GM18502 (cell line): ENCODE measurements at regions not wholly inside any gene's neighbourhood (a gene's known extent, or its start where the extent isn't known, plus 50 kb on each side); places are given as distances from the start of the nearest gene placed in this dataset.
"Not testable (repeated sequence)": the region's sequence is repeated elsewhere in the genome, so short reads cannot be mapped to it uniquely, and the experiment has no call there.

Source experiments
- ATAC-seq: cut with Tn5 transposase; IDR thresholded peaks from one replicate; pipeline ENCODE4 v1.9.1; 2021; ENCODE audit warnings: mild to moderate bottlenecking; ENCODE audit not compliant: unreplicated experiment, poor library complexity

DNA sequence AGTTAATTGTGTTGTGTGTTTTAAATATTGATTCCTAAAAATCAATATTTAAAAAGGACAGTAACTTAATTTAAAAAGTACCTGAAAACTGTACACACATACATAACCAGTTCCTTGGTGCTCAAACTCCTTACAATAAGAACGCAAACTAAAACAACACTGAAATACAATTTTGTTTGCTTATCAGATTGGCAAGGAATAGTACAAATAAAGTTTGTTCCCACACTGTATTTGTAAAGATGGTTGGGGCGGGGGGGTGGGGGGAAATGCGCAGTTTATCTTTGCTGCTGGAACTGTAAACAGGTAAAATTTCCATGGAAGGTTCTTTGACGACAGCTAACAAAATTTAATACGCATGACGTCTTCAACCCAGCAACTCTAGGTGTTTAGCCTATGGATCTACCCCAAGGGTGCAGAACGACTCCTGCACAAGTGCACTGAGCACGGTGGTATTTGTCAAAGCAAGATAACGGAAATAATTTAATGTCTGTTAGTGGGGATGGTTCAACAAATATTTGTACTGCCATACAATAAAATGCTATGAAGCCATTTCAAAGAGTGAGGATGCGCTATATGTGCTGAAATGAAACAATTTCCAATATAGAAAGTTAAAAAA is 96.5 kb downstream of the ING1 start:
- no peak for ATAC-seq

- no peak for ATAC-seq
Measured at GRCh38 chr13:110811008-110811720, 97.7 kb downstream of the ING1 start.

DNA sequence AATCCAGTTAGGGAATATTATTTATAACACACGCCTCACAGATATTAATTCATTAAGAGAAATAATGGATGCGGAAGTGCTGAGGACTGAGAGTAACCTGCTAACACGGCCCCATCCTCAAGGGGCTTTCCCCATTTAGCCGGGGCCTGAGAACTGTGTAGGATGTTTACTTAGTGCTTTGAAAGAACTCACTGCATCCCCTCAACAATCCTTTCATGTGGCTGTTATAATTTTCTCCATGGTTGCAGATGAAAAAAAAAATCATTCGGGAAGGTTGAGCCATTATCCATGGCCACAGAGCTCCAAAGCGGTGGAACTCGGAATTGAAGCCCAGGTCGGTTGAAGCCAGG is 98.2 kb downstream of the ING1 start:
- ATAC-seq = no peak

DNA sequence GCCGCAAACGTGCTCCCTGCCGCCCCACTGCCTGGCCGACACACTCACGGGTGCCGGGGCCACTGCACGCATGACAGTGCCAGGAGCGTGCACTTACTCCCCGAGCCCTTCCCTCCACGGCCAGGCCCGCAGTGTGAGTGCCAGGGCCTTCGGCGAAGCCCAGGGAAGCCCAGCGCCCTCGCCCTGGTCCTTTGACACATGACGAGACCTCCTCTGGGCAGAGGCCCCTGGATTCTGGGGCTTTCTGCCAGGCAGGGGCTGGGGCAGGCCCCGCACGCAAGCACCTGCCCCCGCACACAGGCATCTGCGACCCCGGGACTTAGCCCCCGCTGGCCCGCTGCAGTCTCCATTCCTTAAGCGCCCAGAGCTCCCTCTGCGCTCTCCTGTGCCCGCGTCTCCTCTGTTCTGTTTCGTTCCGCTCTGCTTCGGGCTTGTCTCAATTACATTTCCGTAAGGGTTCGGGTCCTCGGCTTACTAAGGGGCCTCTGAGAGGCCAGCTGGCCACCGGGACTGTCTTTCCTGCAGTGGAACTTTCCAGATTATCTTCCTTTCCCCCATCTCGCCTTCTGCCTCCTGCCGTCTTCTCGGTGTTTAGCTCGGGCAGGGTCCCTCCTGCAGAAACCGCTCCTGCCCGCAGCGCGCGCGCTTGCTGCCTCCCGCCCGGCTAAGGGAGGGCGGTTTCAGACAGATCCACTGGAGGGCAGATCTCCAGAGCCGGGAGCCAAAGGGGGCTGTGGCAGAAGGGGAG is 98.8 kb downstream of the ING1 start:
- no peak for ATAC-seq

DNA sequence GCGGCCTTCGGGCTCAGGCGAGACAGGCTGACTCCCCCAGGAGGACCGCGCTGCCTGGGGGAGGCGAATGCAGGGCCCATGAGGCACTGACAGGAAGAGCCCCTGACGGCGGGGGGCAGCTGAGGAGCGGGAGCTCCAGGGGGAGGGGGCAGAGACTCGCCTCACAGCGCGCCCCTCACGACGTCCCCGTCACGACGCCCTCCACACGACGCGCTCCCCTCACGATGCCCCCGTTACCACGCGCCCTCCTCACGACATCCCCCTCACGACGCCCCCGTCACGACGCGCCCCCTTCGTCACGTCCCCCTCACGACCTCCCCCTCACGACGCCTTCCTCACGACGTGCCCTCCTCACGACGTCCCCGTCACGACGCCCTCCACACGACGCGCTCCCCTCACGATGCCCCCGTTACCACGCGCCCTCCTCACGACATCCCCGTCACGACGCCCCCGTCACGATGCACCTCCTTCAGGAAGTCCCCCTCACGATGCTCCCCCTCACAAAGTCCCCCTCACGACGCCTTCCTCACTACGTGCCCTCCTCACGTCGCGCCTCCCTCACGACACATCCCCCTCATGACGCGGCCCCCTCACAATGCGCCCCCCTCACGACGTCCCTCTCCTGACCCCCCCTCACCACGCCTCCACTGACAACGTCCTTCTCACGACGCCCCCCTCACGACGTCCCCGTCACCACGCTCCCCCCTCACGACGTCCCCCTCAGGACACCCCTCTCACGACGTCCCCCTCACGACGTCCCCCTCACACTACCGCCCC is 99.6 kb downstream of the ING1 start:
- ATAC-seq = no peak

- ATAC-seq = no peak
Measured at GRCh38 chr13:110813646-110814624, 100.4 kb downstream of the ING1 start.

GRCh38 chr13:110815471-110816204 is 99.2 kb downstream of the ANKRD10 start:
- ATAC-seq = no peak

DNA sequence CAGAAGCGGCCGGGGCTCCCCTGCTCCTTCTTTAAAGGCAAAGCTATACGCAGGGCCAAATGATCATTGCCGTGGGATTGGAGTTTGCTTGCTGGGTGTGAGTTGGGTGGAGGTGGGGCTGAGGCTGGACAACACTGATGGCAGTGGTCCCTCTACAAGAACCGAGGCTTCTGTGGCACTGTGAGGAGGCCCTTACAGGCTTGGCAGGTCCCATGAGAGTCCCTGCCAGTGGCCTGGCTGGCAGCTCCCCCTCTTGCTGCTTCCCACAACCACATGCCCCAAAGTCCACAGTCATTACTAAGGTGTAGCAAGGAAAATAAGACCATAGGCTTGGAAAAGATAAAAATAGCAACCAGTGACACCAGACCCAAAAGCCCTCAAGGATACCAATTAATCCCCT is 98.4 kb downstream of the ANKRD10 start:
- ATAC-seq = no peak

DNA sequence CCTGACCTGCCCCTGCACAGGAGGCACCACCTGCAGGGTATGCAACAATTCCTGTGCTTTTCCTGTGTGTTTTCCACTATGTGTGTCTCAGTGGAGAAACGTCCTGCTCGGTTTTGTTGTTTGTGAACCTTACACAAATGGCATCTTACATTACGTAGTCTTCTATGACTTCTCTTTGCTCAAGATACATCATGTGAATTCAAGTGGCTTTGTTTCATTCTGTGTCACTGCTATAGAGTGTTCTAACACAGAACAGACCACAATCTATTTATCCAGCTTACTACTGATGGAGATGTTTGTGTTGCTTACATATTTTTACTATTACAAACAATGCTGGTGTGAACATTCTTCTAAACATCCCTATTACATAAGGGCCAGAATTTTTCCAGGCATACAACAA is 97.7 kb downstream of the ANKRD10 start:
- ATAC-seq = no peak

GRCh38 chr13:110818747-110819146 is 96.1 kb downstream of the ANKRD10 start:
- ATAC-seq = no peak

GRCh38 chr13:110819203-110820014 is 95.5 kb downstream of the ANKRD10 start:
- ATAC-seq = peak; percentile 91

GRCh38 chr13:110820322-110820721 is 94.5 kb downstream of the ANKRD10 start:
- no peak for ATAC-seq

GRCh38 chr13:110821837-110822668 is 92.8 kb downstream of the ANKRD10 start:
- ATAC-seq = not testable (repeated sequence)

- no peak for ATAC-seq
Measured at GRCh38 chr13:110822669-110822945, 92.3 kb downstream of the ANKRD10 start.

GRCh38 chr13:110824702-110825300 is 90.1 kb downstream of the ANKRD10 start:
- ATAC-seq = no peak

- no peak for ATAC-seq
Measured at GRCh38 chr13:110825516-110825915, 89.4 kb downstream of the ANKRD10 start.

- ATAC-seq = no peak
Measured at GRCh38 chr13:110826101-110826500, 88.8 kb downstream of the ANKRD10 start.
